Erythroblast (primary cell): ENCODE measurements at regions not wholly inside any gene's neighbourhood (a gene's known extent, or its start where the extent isn't known, plus 50 kb on each side); places are given as distances from the start of the nearest gene placed in this dataset.

Source experiments
- GATA1 ChIP-seq: IDR thresholded peaks from 2 replicates; pipeline ENCODE4 v1.6.1; 2011; ENCODE audit warnings: low read depth, mild to moderate bottlenecking, control low read depth, low read length, moderate library complexity
- POLR2A ChIP-seq: IDR thresholded peaks from 2 replicates; pipeline ENCODE4 v1.6.1; 2011; ENCODE audit warnings: mild to moderate bottlenecking, low read length

GRCh38 chr5:89372176-89372575, 489.2 kb upstream of the MEF2C start:
- TF ChIP-seq POLR2A: no peak
- TF ChIP-seq GATA1: no peak
